Muscle layer of duodenum (tissue), 2 donors: ENCODE measurements at regions not wholly inside any gene's neighbourhood (a gene's known extent, or its start where the extent isn't known, plus 50 kb on each side); places are given as distances from the start of the nearest gene placed in this dataset.

ENCODE experiments used
- H3K27ac ChIP-seq: one replicate; pipeline ENCODE4 v1.7.0; 2013; ENCODE audit warnings: mild to moderate bottlenecking, low read length
- H3K27me3 ChIP-seq: one replicate; pipeline ENCODE4 v1.7.0; 2013; ENCODE audit warnings: low read depth, mild to moderate bottlenecking, control low read depth, low read length
- H3K36me3 ChIP-seq, 2 donors: one replicate each; pipeline ENCODE4 v1.7.0; 2013; ENCODE audit warnings: low read length in 2 of 2, control low read depth in 1 of 2, mild to moderate bottlenecking in 1 of 2; ENCODE audit not compliant: insufficient read depth in 2 of 2, control insufficient read depth in 1 of 2
- H3K4me1 ChIP-seq, 2 donors: one replicate each; pipeline ENCODE4 v1.7.0; 2013; ENCODE audit warnings: low read length in 2 of 2, mild to moderate bottlenecking in 2 of 2, control low read depth in 1 of 2, moderate library complexity in 1 of 2; ENCODE audit not compliant: insufficient read depth in 2 of 2, control insufficient read depth in 1 of 2
- H3K4me3 ChIP-seq, 2 donors: one replicate each; pipeline ENCODE4 v1.7.0; 2013; ENCODE audit warnings: low read length in 2 of 2, low read depth in 1 of 2, mild to moderate bottlenecking in 1 of 2
- H3K9me3 ChIP-seq, 2 donors: one replicate each; pipeline ENCODE4 v1.7.0; 2013; ENCODE audit warnings: low read length in 2 of 2, control low read depth in 1 of 2, mild to moderate bottlenecking in 1 of 2; ENCODE audit not compliant: control insufficient read depth in 1 of 2
- donor health status: healthy.

DNA sequence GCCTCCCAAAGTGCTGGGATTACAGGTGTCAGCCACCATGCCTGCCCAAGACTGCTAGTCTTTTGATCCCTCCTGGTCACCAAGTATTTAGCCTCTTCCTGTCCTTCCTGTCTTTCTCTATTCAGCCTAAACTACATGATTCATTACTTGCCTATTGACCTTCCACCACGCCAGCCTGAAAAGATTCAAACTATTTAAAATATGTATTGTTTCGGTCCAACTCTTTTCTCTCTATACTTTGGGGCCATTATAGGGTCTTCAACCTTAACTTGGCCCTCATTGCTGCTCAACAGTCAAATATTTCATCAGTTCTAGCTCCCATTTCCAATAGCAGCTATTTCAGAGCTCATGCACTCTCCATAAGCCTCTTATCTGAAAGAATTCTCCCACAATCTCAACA is 153.0 kb downstream of the TNFSF18 start:
- Histone ChIP-seq H3K4me3 (no peak overlapping the region), H3K36me3 (no peaks in the 10 kb centered on the region), H3K4me1 (no peaks in the 10 kb centered on the region), H3K27me3 (no peaks in the 10 kb centered on the region), H3K27ac (no peak overlapping the region), H3K9me3 (no peaks in the 10 kb centered on the region)

DNA sequence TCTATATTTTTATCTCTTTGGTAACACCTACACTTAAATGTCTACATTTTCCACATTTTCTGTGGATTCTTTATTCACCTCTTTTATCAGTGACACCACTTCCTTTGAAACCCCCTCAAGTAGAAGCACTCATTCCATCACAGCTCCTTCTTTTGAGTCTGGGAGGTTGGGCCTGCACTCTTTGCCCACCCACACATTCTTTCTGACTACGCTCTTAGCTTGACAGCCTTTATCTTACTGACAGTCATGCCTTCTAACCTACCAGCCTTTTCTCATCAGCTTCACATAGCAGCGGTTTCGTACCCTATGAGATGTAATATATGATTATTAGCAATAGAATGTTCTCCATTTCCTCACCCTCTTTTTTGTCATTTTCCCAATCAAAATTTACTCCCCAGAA is 151.9 kb downstream of the TNFSF18 start:
- H3K4me1 ChIP-seq, result no peaks in the 10 kb centered on the region
- no peak overlapping the region for H3K27ac ChIP-seq
- no peaks in the 10 kb centered on the region for H3K27me3 ChIP-seq
- H3K36me3 ChIP-seq, result no peaks in the 10 kb centered on the region
- no peaks in the 10 kb centered on the region for H3K9me3 ChIP-seq
- H3K4me3 ChIP-seq, result no peak overlapping the region

DNA sequence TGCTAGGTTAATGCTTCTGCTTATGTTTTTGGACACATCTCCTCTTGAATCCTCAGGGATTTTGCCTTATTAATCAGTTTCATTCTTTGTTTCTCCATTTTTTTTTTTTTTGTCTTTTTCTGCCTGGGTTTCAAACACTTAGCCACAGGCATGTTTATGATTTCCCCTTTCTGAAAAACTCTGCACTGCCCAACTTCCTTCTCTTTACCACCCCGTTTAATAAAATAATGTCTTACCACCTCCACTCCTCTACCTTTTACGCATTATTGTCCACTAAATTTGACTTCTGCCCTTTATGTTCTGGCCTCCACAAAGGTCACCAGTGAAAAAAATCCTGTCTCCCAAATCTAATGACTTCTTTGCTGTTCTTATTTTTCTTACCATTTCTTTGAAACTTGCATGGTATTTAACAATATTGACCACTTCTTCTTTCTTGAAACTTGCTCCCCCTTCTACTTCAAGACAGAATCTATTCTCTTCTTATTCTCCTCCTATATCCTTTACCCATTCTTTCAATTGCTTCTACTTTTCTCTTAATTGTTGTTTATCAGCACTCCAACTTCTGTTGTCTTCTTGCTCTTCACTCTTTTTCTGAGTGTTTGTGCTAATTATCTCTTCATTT is 150.3 kb downstream of the TNFSF18 start:
- Histone ChIP-seq H3K4me3 (no peak overlapping the region), H3K27me3 (no peaks in the 10 kb centered on the region), H3K27ac (no peak overlapping the region), H3K9me3 (no peaks in the 10 kb centered on the region), H3K36me3 (no peaks in the 10 kb centered on the region), H3K4me1 (no peaks in the 10 kb centered on the region)

DNA sequence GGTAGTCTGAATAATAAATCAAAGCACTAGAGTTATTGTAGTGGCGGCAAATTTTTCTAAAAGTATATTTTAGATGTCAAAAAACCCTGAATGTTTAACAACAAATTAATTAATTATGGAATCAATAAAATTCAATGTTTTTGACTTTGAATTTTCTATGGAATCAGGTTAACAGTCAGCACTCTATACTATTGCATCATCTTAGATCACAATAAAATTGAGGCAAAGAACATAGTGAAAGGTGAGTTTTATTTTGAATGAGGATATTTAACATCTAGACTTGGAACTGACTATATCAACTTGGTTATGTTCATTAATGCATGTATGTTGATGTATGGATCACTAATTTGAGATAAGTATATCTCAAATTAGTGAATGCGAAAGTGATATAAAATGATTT is 148.5 kb downstream of the TNFSF18 start:
- Histone ChIP-seq H3K4me1 (no peaks in the 10 kb centered on the region), H3K36me3 (no peaks in the 10 kb centered on the region), H3K4me3 (no peak overlapping the region)

DNA sequence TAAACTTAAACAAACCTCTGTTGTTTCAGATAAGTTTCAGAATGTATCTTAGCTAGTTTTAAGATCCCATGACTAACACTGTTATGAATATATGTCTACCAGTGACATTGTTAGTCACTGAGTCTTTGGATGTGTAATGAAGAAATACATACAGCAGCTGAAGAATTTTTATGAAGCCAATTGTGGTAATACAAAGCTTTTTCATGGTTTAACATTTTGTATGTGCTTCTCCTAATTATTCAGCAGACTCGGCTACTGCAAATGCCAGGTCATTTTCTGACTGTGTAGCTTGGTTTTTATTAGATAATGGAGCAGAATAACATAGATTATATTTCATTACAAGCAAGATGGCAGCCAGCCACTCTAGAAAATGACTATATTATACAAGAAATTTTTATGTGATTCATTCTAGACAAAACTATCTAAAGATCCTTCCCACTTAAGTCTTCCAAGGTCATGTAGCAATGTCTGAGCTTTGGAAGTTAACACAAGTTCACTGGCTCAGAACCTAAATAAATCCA is 147.8 kb downstream of the TNFSF18 start:
- Histone ChIP-seq H3K36me3 (no peaks in the 10 kb centered on the region), H3K4me3 (no peak overlapping the region), H3K9me3 (no peaks in the 10 kb centered on the region), H3K4me1 (no peaks in the 10 kb centered on the region), H3K27me3 (no peaks in the 10 kb centered on the region), H3K27ac (no peak overlapping the region)

More for the DNA sequence above, 148.5 kb downstream of the TNFSF18 start:
- H3K27me3 ChIP-seq, result no peaks in the 10 kb centered on the region
- H3K9me3 ChIP-seq, result no peaks in the 10 kb centered on the region
- no peak overlapping the region for H3K27ac ChIP-seq

DNA sequence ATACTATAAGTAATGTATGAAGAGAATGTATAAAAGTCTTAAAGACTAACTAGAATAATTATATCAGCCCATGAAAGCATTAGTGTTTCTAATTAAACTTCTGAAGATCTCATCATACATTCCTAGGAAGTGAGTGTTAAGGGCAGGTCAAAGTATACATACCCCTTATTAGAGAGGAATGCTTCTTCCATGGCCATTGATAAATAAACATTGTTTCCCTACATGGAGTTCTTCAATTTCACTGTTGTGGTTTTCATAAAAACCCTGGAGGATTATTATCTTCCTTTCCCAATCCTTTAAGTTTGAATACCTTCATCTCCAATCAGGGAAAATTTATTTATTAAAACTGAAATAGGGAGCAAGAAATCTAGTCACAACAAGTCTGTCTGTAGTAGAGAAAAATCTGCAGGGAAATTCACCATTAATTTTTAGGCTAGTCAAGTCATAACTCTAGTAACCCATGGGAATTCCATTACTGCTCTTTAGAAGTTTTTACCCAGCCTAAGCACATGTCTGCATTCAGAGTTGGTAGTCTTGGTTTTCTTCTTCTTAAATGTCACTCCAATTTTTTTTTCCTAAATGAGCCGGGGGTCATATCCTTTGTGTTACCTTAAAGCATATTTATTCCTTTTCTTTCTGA is 147.0 kb downstream of the TNFSF18 start:
- H3K4me1 ChIP-seq, result no peaks in the 10 kb centered on the region
- H3K4me3 ChIP-seq, result no peak overlapping the region
- H3K9me3 ChIP-seq, result no peaks in the 10 kb centered on the region
- no peaks in the 10 kb centered on the region for H3K27me3 ChIP-seq
- no peaks in the 10 kb centered on the region for H3K36me3 ChIP-seq
- no peak overlapping the region for H3K27ac ChIP-seq

DNA sequence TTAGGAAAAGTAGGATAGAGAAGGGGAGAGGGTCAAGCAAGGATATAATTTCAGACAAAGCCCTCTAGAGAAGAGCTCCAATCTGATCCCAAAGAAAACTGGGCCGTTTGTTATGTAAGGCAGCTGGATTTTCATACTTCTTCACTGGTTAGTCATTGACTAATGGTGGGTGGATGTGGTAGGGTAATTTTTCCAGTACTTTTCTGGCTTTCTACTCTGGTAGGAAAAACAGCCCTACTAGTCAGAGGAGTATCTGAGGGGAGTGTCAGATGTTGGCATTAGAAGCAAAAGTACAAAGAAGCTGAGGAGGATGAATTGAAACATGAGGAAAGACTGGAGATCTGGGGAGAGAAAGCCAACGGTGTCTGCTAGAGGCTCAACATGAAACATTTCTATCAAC is 145.3 kb downstream of the TNFSF18 start:
- Histone ChIP-seq H3K4me1 (no peaks in the 10 kb centered on the region), H3K27ac (no peak overlapping the region), H3K27me3 (no peaks in the 10 kb centered on the region), H3K9me3 (no peaks in the 10 kb centered on the region), H3K36me3 (no peaks in the 10 kb centered on the region), H3K4me3 (no peak overlapping the region)

DNA sequence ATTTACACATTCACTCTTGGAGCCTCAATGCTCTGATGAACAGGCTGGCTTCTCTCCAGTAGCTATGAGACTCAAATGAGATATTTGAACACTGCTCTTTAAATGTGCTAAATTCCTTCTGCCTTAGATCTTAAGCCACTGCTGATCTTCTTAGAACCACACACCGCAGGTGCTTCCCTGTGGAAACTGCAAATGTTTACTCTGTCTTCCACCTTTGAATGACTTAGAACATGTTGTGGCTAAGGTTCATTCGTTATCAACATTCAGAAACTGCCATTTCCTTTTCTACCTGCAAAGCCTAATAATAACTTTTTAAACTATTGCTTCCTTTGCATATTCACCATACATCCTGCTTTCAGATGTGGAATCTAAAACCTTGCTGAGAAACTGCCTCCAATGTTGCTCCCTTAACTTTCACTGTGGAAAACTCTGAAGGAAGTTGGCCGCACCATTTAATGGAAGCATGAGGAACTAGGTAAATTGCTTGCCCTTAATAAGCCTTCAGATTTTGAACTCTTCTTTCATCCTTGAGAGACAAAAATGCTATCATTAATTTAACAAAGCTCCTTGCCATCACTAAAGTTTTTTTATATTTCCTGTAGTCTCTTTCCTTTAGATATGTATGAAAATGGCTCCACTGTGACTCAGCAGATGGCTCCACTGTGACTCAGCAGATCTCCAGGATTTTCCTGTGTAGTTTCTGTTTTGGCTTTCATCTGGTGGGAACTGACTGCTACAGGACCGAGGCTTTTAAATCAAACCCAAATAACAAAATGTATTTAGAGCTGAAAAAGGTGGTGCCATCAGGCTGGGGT is 143.8 kb downstream of the TNFSF18 start:
- Histone ChIP-seq H3K4me3 (no peak overlapping the region), H3K27ac (no peak overlapping the region), H3K27me3 (no peaks in the 10 kb centered on the region)

DNA sequence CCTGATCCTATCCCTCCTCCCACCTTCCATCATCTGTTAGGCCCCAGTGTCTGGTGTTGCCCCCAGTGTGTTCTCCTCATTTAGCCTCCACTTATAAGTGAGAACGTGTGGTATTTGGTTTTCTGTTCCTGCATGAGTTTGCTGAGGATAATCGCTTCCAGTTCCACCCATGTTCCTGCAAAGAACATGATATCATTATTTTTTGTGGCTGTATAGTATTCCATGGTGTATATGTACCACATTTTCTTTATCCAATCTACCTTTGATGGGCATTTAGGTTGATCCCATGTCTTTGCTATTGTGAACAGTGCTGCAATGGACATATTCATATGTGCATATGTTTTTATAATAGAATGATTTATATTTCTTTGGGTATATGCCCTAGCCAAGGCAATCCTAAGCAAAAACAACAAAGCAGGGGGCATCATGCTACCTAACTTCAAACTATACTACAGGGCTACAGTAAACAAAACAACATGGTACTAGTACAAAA is 142.9 kb downstream of the TNFSF18 start:
- no peaks in the 10 kb centered on the region for H3K36me3 ChIP-seq
- H3K27me3 ChIP-seq, result no peaks in the 10 kb centered on the region
- H3K4me1 ChIP-seq, result no peaks in the 10 kb centered on the region
- no peak overlapping the region for H3K27ac ChIP-seq
- H3K4me3 ChIP-seq, result no peak overlapping the region
- H3K9me3 ChIP-seq, result peaks cover 5 to 6% of the 10 kb centered on the region in 2 donors

More for the DNA sequence above, 143.8 kb downstream of the TNFSF18 start:
- Histone ChIP-seq H3K4me1 (no peaks in the 10 kb centered on the region), H3K36me3 (no peaks in the 10 kb centered on the region), H3K9me3 (no peaks in the 10 kb centered on the region)

DNA sequence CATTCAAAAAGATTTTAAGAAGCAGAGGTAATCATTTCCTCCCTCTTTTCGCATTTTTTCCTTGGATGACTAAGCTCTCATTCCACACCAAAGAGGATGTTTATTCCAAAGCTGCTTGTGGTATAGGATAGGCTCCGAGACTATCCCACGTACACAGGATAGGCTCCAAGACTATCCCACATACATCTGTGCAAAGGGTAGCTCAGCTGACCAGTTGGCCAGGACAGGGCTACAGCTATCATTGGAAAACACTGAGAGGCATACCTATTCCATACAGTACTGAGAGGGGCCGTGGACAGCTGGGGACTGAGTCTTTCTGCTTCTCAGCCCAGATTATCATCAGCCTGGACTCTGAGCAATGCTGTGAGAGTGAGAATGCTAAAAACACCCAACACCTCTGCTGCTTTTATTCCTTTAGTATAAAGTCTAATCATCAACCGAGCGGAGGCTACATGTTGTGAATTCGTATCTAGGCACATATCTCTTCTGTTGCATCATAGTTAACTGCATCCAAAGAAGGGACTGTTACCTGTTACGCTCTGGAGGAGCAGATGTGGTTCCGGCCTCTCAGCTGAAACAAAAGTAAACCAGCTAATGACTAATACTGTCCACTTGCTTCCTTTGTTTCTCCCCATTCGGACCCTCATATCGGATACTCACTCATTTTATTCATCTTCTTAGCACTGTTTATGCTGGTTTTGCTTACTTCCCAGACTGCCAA is 141.0 kb downstream of the TNFSF18 start:
- Histone ChIP-seq H3K27ac (no peak overlapping the region), H3K36me3 (no peaks in the 10 kb centered on the region), H3K9me3 (peaks cover 6 to 10% of the 10 kb centered on the region in 2 donors), H3K4me3 (no peak overlapping the region), H3K27me3 (no peaks in the 10 kb centered on the region), H3K4me1 (no peaks in the 10 kb centered on the region)
